Naive B cell (primary cell): ENCODE measurements at regions not wholly inside any gene's neighbourhood (a gene's known extent, or its start where the extent isn't known, plus 50 kb on each side); places are given as distances from the start of the nearest gene placed in this dataset.
"Not testable (repeated sequence)": the region's sequence is repeated elsewhere in the genome, so short reads cannot be mapped to it uniquely, and the experiment has no call there.

Source experiments
- ATAC-seq, 2 donors: fragments of 150-1000 bp; cut with Tn5 transposase; 2 replicates each; pipeline ENCODE4 v1.10.0; 2021; ENCODE audit warnings: low read depth in 2 of 2, mild to moderate bottlenecking in 2 of 2, moderate library complexity in 2 of 2
- DNase-seq: peaks from one replicate; pipeline ENCODE4 v3.0.0; 2022
- H3K27ac Mint-ChIP-seq, 6 donors: one replicate each; pipeline ENCODE4 v1.8.0; 2020 to 2022; ENCODE audit warnings: mild to moderate bottlenecking in 6 of 6, mixed read lengths in 6 of 6, moderate library complexity in 5 of 6, inconsistent platforms in 2 of 6
- H3K27me3 Mint-ChIP-seq, 3 donors: one replicate each; pipeline ENCODE4 v1.8.0; 2021 to 2022; ENCODE audit warnings: mixed read lengths in 3 of 3, mild to moderate bottlenecking in 1 of 3
- H3K36me3 Mint-ChIP-seq, 2 donors: one replicate each; pipeline ENCODE4 v1.8.0; 2020 to 2022; ENCODE audit warnings: mixed read lengths in 2 of 2, inconsistent platforms in 1 of 2, mild to moderate bottlenecking in 1 of 2
- H3K4me1 Mint-ChIP-seq, 3 donors: one replicate each; pipeline ENCODE4 v1.8.0; 2020 to 2022; ENCODE audit warnings: mixed read lengths in 3 of 3, inconsistent platforms in 1 of 3, mild to moderate bottlenecking in 1 of 3, moderate library complexity in 1 of 3
- H3K4me3 Mint-ChIP-seq, 8 donors: one replicate each; pipeline ENCODE4 v1.8.0; 2020 to 2022; ENCODE audit warnings: mild to moderate bottlenecking in 8 of 8, mixed read lengths in 8 of 8, moderate library complexity in 8 of 8, inconsistent platforms in 2 of 8
- H3K9me3 Mint-ChIP-seq, 7 donors: one replicate each; pipeline ENCODE4 v1.8.0; 2020 to 2022; ENCODE audit warnings: mixed read lengths in 7 of 7, mild to moderate bottlenecking in 5 of 7, inconsistent platforms in 2 of 7, moderate library complexity in 1 of 7

GRCh38 chr9:87379300-87379699, 118.4 kb upstream of the DAPK1 start:
- Mint-ChIP-seq H3K27ac (no peak overlapping the region), H3K9me3 (no peaks in the 10 kb centered on the region), H3K36me3 (no peaks in the 10 kb centered on the region), H3K27me3 (peaks cover 0 to 20% (median 5%) of the 10 kb centered on the region in 3 donors), H3K4me3 (no peak overlapping the region), H3K4me1 (no peaks in the 10 kb centered on the region)
- ATAC-seq (no peak), DNase-seq (no peak)

- no peak overlapping the region for H3K27ac Mint-ChIP-seq
- H3K4me3 Mint-ChIP-seq, result no peak overlapping the region
- H3K36me3 Mint-ChIP-seq, result no peaks in the 10 kb centered on the region
- DNase-seq, result no peak
- peaks cover 0 to 12% (median 5%) of the 10 kb centered on the region in 3 donors for H3K27me3 Mint-ChIP-seq
- no peaks in the 10 kb centered on the region for H3K4me1 Mint-ChIP-seq
- ATAC-seq, result no peak
- peaks cover 0 to 10% (median 0%) of the 10 kb centered on the region in 7 donors for H3K9me3 Mint-ChIP-seq
Observed at GRCh38 chr9:87381050-87381711, 116.5 kb upstream of the DAPK1 start.

- no peak for DNase-seq
- no peak for ATAC-seq
- Mint-ChIP-seq H3K4me3 (no peak overlapping the region), H3K9me3 (peaks cover 0 to 10% (median 0%) of the 10 kb centered on the region in 7 donors), H3K27ac (no peak overlapping the region), H3K4me1 (no peaks in the 10 kb centered on the region), H3K36me3 (no peaks in the 10 kb centered on the region), H3K27me3 (peaks cover 0 to 7% (median 5%) of the 10 kb centered on the region in 3 donors)
Observed at GRCh38 chr9:87381746-87382145, 115.9 kb upstream of the DAPK1 start.

GRCh38 chr9:87382900-87383299, 114.8 kb upstream of the DAPK1 start:
- Mint-ChIP-seq H3K4me3 (no peak overlapping the region), H3K9me3 (peaks cover 0 to 10% (median 0%) of the 10 kb centered on the region in 7 donors), H3K4me1 (no peaks in the 10 kb centered on the region), H3K36me3 (no peaks in the 10 kb centered on the region), H3K27ac (no peak overlapping the region), H3K27me3 (peaks cover 0 to 5% (median 4%) of the 10 kb centered on the region in 3 donors)
- DNase-seq, result no peak
- ATAC-seq, result no peak

GRCh38 chr9:87383344-87384150, 114.1 kb upstream of the DAPK1 start:
- ATAC-seq (no peak), DNase-seq (no peak)
- no peaks in the 10 kb centered on the region for H3K36me3 Mint-ChIP-seq

GRCh38 chr9:87386490-87387025, 111.1 kb upstream of the DAPK1 start:
- peaks cover 0 to 5% (median 4%) of the 10 kb centered on the region in 3 donors for H3K27me3 Mint-ChIP-seq
- no peaks in the 10 kb centered on the region for H3K4me1 Mint-ChIP-seq
- H3K9me3 Mint-ChIP-seq, result peaks cover 0 to 10% (median 0%) of the 10 kb centered on the region in 7 donors
- no peak for DNase-seq
- H3K4me3 Mint-ChIP-seq, result no peak overlapping the region
- H3K36me3 Mint-ChIP-seq, result no peaks in the 10 kb centered on the region
- H3K27ac Mint-ChIP-seq, result no peak overlapping the region
- ATAC-seq, result no peak

More at GRCh38 chr9:87383344-87384150, 114.1 kb upstream of the DAPK1 start:
- H3K9me3 Mint-ChIP-seq, result peaks cover 0 to 10% (median 0%) of the 10 kb centered on the region in 7 donors
- no peaks in the 10 kb centered on the region for H3K4me1 Mint-ChIP-seq
- H3K4me3 Mint-ChIP-seq, result no peak overlapping the region
- H3K27ac Mint-ChIP-seq, result no peak overlapping the region
- H3K27me3 Mint-ChIP-seq, result peaks cover 0 to 5% (median 4%) of the 10 kb centered on the region in 3 donors

GRCh38 chr9:87387351-87388011, 110.2 kb upstream of the DAPK1 start:
- H3K36me3 Mint-ChIP-seq, result no peaks in the 10 kb centered on the region
- H3K9me3 Mint-ChIP-seq, result peaks cover 0 to 10% (median 0%) of the 10 kb centered on the region in 7 donors
- no peak for DNase-seq
- peaks cover 0 to 5% (median 0%) of the 10 kb centered on the region in 3 donors for H3K27me3 Mint-ChIP-seq
- no peak overlapping the region for H3K27ac Mint-ChIP-seq
- no peak overlapping the region for H3K4me3 Mint-ChIP-seq
- no peak for ATAC-seq
- no peaks in the 10 kb centered on the region for H3K4me1 Mint-ChIP-seq

GRCh38 chr9:87388708-87389107, 109.0 kb upstream of the DAPK1 start:
- DNase-seq, H3K4me3 Mint-ChIP-seq, H3K27me3 Mint-ChIP-seq, H3K36me3 Mint-ChIP-seq, H3K27ac Mint-ChIP-seq, H3K4me1 Mint-ChIP-seq, ATAC-seq: not testable (repeated sequence)
- H3K9me3 Mint-ChIP-seq, result peaks cover 0 to 10% (median 5%) of the 10 kb centered on the region in 7 donors

- Mint-ChIP-seq H3K27me3 (peaks cover 0 to under 1% (median 0%) of the 10 kb centered on the region in 3 donors), H3K27ac (no peak overlapping the region), H3K9me3 (peaks cover 0 to 8% (median 5%) of the 10 kb centered on the region in 7 donors), H3K4me1 (no peaks in the 10 kb centered on the region), H3K4me3 (no peak overlapping the region), H3K36me3 (no peaks in the 10 kb centered on the region)
- DNase-seq (no peak), ATAC-seq (no peak)
Observed at GRCh38 chr9:87389936-87390335, 107.7 kb upstream of the DAPK1 start.

- no peaks in the 10 kb centered on the region for H3K27me3 Mint-ChIP-seq
- no peak overlapping the region for H3K4me3 Mint-ChIP-seq
- no peaks in the 10 kb centered on the region for H3K36me3 Mint-ChIP-seq
- no peak for DNase-seq
- peaks cover 0 to 9% (median 5%) of the 10 kb centered on the region in 7 donors for H3K9me3 Mint-ChIP-seq
- no peaks in the 10 kb centered on the region for H3K4me1 Mint-ChIP-seq
- ATAC-seq, result no peak
- peak overlapping the region in 1 of 6 donors; percentile 63 for H3K27ac Mint-ChIP-seq
Observed at GRCh38 chr9:87390361-87390760, 107.3 kb upstream of the DAPK1 start.

- H3K9me3 Mint-ChIP-seq, result peaks cover 0 to 8% (median 2%) of the 10 kb centered on the region in 7 donors
- no peak overlapping the region for H3K27ac Mint-ChIP-seq
- H3K36me3 Mint-ChIP-seq, result no peaks in the 10 kb centered on the region
- H3K27me3 Mint-ChIP-seq, result no peaks in the 10 kb centered on the region
- DNase-seq (no peak), ATAC-seq (no peak)
- H3K4me3 Mint-ChIP-seq, result no peak overlapping the region
- no peaks in the 10 kb centered on the region for H3K4me1 Mint-ChIP-seq
Observed at GRCh38 chr9:87392086-87392485, 105.6 kb upstream of the DAPK1 start.

GRCh38 chr9:87393706-87394230, 103.9 kb upstream of the DAPK1 start:
- Mint-ChIP-seq H3K4me1 (no peaks in the 10 kb centered on the region), H3K27ac (no peak overlapping the region), H3K4me3 (no peak overlapping the region), H3K9me3 (peaks cover 0 to 8% (median 2%) of the 10 kb centered on the region in 7 donors), H3K27me3 (no peaks in the 10 kb centered on the region), H3K36me3 (no peaks in the 10 kb centered on the region)
- DNase-seq (no peak), ATAC-seq (no peak)

- peaks cover 0 to 8% (median 2%) of the 10 kb centered on the region in 7 donors for H3K9me3 Mint-ChIP-seq
- H3K27ac Mint-ChIP-seq, result no peak overlapping the region
- DNase-seq (no peak), ATAC-seq (no peak)
- H3K4me1 Mint-ChIP-seq, result no peaks in the 10 kb centered on the region
- H3K36me3 Mint-ChIP-seq, result no peaks in the 10 kb centered on the region
- H3K4me3 Mint-ChIP-seq, result peak overlapping the region in 1 of 8 donors; percentile 58
- no peaks in the 10 kb centered on the region for H3K27me3 Mint-ChIP-seq
Observed at GRCh38 chr9:87395804-87396479, 101.7 kb upstream of the DAPK1 start.
